ENCODE measurements at regions not wholly inside any gene's neighbourhood (a gene's known extent, or its start where the extent isn't known, plus 50 kb on each side); places are given as distances from the start of the nearest gene placed in this dataset.

GRCh38 chr2:228705318-228705717 is 523.8 kb upstream of the SPHKAP start:
- TF ChIP-seq MAX (IDR thresholded peaks at IDR 0.05) (no peak), YY1 (IDR thresholded peaks at IDR 0.05) (no peak), RAD21 (IDR thresholded peaks at IDR 0.05) (no peak), SP1 (IDR thresholded peaks at IDR 0.05) (no peak), NR2F2 (IDR thresholded peaks at IDR 0.05) (no peak), TAF1 (conservative IDR thresholded peaks at IDR 0.05) (no peak), EGR1 (IDR thresholded peaks at IDR 0.05; ENCODE audit: low read depth in 2 of 2) (no peak), HNF4G (IDR thresholded peaks at IDR 0.05) (no peak), GABPA (IDR thresholded peaks at IDR 0.05 in 1 of 2, conservative IDR thresholded peaks at IDR 0.05 in 1 of 2) (no peak)
- TF ChIP-seq, protein P1, sequence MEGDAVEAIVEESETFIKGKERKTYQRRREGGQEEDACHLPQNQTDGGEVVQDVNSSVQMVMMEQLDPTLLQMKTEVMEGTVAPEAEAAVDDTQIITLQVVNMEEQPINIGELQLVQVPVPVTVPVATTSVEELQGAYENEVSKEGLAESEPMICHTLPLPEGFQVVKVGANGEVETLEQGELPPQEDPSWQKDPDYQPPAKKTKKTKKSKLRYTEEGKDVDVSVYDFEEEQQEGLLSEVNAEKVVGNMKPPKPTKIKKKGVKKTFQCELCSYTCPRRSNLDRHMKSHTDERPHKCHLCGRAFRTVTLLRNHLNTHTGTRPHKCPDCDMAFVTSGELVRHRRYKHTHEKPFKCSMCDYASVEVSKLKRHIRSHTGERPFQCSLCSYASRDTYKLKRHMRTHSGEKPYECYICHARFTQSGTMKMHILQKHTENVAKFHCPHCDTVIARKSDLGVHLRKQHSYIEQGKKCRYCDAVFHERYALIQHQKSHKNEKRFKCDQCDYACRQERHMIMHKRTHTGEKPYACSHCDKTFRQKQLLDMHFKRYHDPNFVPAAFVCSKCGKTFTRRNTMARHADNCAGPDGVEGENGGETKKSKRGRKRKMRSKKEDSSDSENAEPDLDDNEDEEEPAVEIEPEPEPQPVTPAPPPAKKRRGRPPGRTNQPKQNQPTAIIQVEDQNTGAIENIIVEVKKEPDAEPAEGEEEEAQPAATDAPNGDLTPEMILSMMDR (IDR thresholded peaks at IDR 0.05; ENCODE audit: low read depth, low read length, missing input control) = no peak
- TF ChIP-seq, protein P2, sequence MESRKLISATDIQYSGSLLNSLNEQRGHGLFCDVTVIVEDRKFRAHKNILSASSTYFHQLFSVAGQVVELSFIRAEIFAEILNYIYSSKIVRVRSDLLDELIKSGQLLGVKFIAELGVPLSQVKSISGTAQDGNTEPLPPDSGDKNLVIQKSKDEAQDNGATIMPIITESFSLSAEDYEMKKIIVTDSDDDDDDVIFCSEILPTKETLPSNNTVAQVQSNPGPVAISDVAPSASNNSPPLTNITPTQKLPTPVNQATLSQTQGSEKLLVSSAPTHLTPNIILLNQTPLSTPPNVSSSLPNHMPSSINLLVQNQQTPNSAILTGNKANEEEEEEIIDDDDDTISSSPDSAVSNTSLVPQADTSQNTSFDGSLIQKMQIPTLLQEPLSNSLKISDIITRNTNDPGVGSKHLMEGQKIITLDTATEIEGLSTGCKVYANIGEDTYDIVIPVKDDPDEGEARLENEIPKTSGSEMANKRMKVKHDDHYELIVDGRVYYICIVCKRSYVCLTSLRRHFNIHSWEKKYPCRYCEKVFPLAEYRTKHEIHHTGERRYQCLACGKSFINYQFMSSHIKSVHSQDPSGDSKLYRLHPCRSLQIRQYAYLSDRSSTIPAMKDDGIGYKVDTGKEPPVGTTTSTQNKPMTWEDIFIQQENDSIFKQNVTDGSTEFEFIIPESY (IDR thresholded peaks at IDR 0.05) = no peak
- TF ChIP-seq, protein P3, sequence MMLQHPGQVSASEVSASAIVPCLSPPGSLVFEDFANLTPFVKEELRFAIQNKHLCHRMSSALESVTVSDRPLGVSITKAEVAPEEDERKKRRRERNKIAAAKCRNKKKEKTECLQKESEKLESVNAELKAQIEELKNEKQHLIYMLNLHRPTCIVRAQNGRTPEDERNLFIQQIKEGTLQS (IDR thresholded peaks at IDR 0.05) = no peak

All from liver (tissue), 3 donors.